IPS DF 4.7 (cell line): ENCODE measurements at regions not wholly inside any gene's neighbourhood (a gene's known extent, or its start where the extent isn't known, plus 50 kb on each side); places are given as distances from the start of the nearest gene placed in this dataset.
"Not testable (repeated sequence)": the region's sequence is repeated elsewhere in the genome, so short reads cannot be mapped to it uniquely, and the experiment has no call there.

Experiments used
- DNase-seq: peaks from one replicate; pipeline ENCODE4 v3.0.0-alpha.2; 2013; ENCODE audit warnings: low spot score; ENCODE audit errors: extremely low read depth

GRCh38 chrX:5306654-5307121 lies 922.0 kb downstream of the NLGN4X start:
- DNase-seq, result no peak

GRCh38 chrX:5305452-5305851 lies 923.2 kb downstream of the NLGN4X start:
- DNase-seq, result no peak

GRCh38 chrX:5295004-5295403 lies 933.7 kb downstream of the NLGN4X start:
- DNase-seq, result no peak

- no peak for DNase-seq
Observed at GRCh38 chrX:5290635-5291034, 938.0 kb downstream of the NLGN4X start.

GRCh38 chrX:5289949-5290348 lies 938.7 kb downstream of the NLGN4X start:
- not testable (repeated sequence) for DNase-seq

GRCh38 chrX:5278908-5279307 lies 949.8 kb downstream of the NLGN4X start:
- no peak for DNase-seq

GRCh38 chrX:5265324-5265850 lies 963.3 kb downstream of the NLGN4X start:
- no peak for DNase-seq

- no peak for DNase-seq
Observed at GRCh38 chrX:5250106-5250505, 978.6 kb downstream of the NLGN4X start.

GRCh38 chrX:5242091-5242790 lies 986.4 kb downstream of the NLGN4X start:
- no peak for DNase-seq

GRCh38 chrX:5236749-5237148 lies 991.9 kb downstream of the NLGN4X start:
- DNase-seq, result no peak

GRCh38 chrX:5236096-5236495 lies 992.6 kb downstream of the NLGN4X start:
- no peak for DNase-seq

GRCh38 chrX:5233830-5234229 lies 994.8 kb downstream of the NLGN4X start:
- DNase-seq, result no peak

GRCh38 chrX:5220421-5220820 lies 1008.2 kb downstream of the NLGN4X start:
- no peak for DNase-seq

GRCh38 chrX:5194806-5195205 lies 1033.9 kb downstream of the NLGN4X start:
- no peak for DNase-seq

- no peak for DNase-seq
Observed at GRCh38 chrX:5180135-5180741, 1048.4 kb downstream of the NLGN4X start.

- DNase-seq, result no peak
Observed at GRCh38 chrX:5176766-5177165, 1051.9 kb downstream of the NLGN4X start.

GRCh38 chrX:5163663-5164062 lies 1065.0 kb downstream of the NLGN4X start:
- no peak for DNase-seq

- DNase-seq, result no peak
Observed at GRCh38 chrX:5155301-5155700, 1073.4 kb downstream of the NLGN4X start.

- DNase-seq, result no peak
Observed at GRCh38 chrX:5145957-5146356, 1082.7 kb downstream of the NLGN4X start.

- no peak for DNase-seq
Observed at GRCh38 chrX:5142644-5143043, 1086.0 kb downstream of the NLGN4X start.

- no peak for DNase-seq
Observed at GRCh38 chrX:5122181-5122678, 1106.4 kb downstream of the NLGN4X start.

GRCh38 chrX:5117816-5118215 lies 1110.9 kb downstream of the NLGN4X start:
- no peak for DNase-seq

GRCh38 chrX:5113128-5113527 lies 1115.5 kb downstream of the NLGN4X start:
- DNase-seq, result no peak
